H1 (cell line): ENCODE measurements at regions not wholly inside any gene's neighbourhood (a gene's known extent, or its start where the extent isn't known, plus 50 kb on each side); places are given as distances from the start of the nearest gene placed in this dataset.

ENCODE experiments used
- CTCF ChIA-PET: fragments of 300-600 bp; sonication (Branson Sonifier 250); formaldehyde crosslinking; loops from one replicate; lab custom pipeline; 2021; ENCODE audit not compliant: partially characterized antibody; lab: Charles Lee
- POLR2A ChIA-PET: fragments of 300-600 bp; sonication (Branson Sonifier 250); formaldehyde crosslinking; loops from one replicate; lab custom pipeline; 2021; ENCODE audit warnings: inconsistent platforms; ENCODE audit not compliant: partially characterized antibody; lab: Charles Lee
- DNase-seq, 2 experiments: peaks; one replicate each; pipeline versions ENCODE4 v3.0.0 to v3.0.0-alpha.2; 2010 to 2022; ENCODE audit warnings: low spot score in 2 of 2, low read depth in 1 of 2, mixed read lengths in 1 of 2
- FAIRE-seq: peaks from 2 replicates; lab custom pipeline; 2011; peaks lifted over from hg19 to GRCh38; lab: Jason Lieb, UNC
- H2AFZ ChIP-seq: 2 replicates; pipeline ENCODE4 v1.8.1; 2012; ENCODE audit warnings: low read length, inconsistent platforms
- H2AK5ac ChIP-seq: 2 replicates; pipeline ENCODE4 v1.6.1; 2013; ENCODE audit warnings: low read depth, low read length
- H2BK120ac ChIP-seq: replicated peaks from 2 replicates; pipeline ENCODE3; 2013; ENCODE audit warnings: low read depth, low read length, inconsistent platforms
- H2BK12ac ChIP-seq: 2 replicates; pipeline ENCODE4 v1.6.1; 2013; ENCODE audit warnings: low read depth, low read length
- H2BK15ac ChIP-seq: 2 replicates; pipeline ENCODE4 v1.6.1; 2013; ENCODE audit warnings: low read length
- H2BK20ac ChIP-seq: 2 replicates; pipeline ENCODE4 v1.6.1; 2013; ENCODE audit warnings: low read length
- H2BK5ac ChIP-seq: 2 replicates; pipeline ENCODE4 v1.6.1; 2013; ENCODE audit warnings: low read depth, low read length
- H3K14ac ChIP-seq: 2 replicates; pipeline ENCODE4 v1.6.1; 2013; ENCODE audit warnings: inconsistent platforms; ENCODE audit not compliant: insufficient read length
- H3K18ac ChIP-seq: 2 replicates; pipeline ENCODE4 v1.6.1; 2013; ENCODE audit warnings: low read length; ENCODE audit errors: extremely low read depth
- H3K23ac ChIP-seq: 2 replicates; pipeline ENCODE4 v1.6.1; 2013; ENCODE audit warnings: inconsistent platforms; ENCODE audit not compliant: insufficient read length
- H3K23me2 ChIP-seq: 2 replicates; pipeline ENCODE4 v1.6.1; 2013; ENCODE audit warnings: low read depth, low read length
- H3K27ac ChIP-seq: 2 replicates; pipeline ENCODE4 v1.6.1; 2011; ENCODE audit warnings: low read depth, low read length, inconsistent platforms
- H3K27me3 ChIP-seq, 4 experiments: replicated peaks in 1 of 4; 1 replicate in 1 of 4; 2 replicates in 3 of 4; pipeline versions ENCODE4 v1.6.1 to v1.8.1; 2011 to 2013; ENCODE audit warnings: low read length in 3 of 4, mild to moderate bottlenecking in 3 of 4, inconsistent platforms in 2 of 4, mixed read lengths in 2 of 4, moderate library complexity in 1 of 4; ENCODE audit not compliant: control insufficient read depth in 3 of 4, insufficient read depth in 3 of 4; ENCODE audit errors: extremely low read depth in 1 of 4
- H3K36me3 ChIP-seq, 4 experiments: 2 replicates each; pipeline versions ENCODE4 v1.6.1 to v1.8.1; 2011 to 2013; ENCODE audit warnings: mild to moderate bottlenecking in 4 of 4, low read length in 3 of 4, moderate library complexity in 2 of 4, control low read depth in 1 of 4, inconsistent platforms in 1 of 4; ENCODE audit not compliant: insufficient read depth in 4 of 4, control insufficient read depth in 2 of 4
- H3K4ac ChIP-seq: replicated peaks from 2 replicates; pipeline ENCODE3; 2013; ENCODE audit warnings: low read length, low read depth, mixed read lengths, inconsistent platforms; ENCODE audit not compliant: insufficient read length
- H3K4me1 ChIP-seq, 4 experiments: replicated peaks in 1 of 4; 1 replicate in 1 of 4; 2 replicates in 3 of 4; pipeline versions ENCODE4 v1.6.1 to v1.8.1; 2011 to 2013; ENCODE audit warnings: low read length in 3 of 4, inconsistent platforms in 2 of 4, mixed read lengths in 1 of 4; ENCODE audit not compliant: insufficient read depth in 4 of 4, control insufficient read depth in 3 of 4
- H3K4me2 ChIP-seq, 2 experiments: 2 replicates each; pipeline versions ENCODE4 v1.6.1 to v1.8.1; 2011 to 2013; ENCODE audit warnings: low read depth in 2 of 2, low read length in 2 of 2, control low read depth in 1 of 2, inconsistent platforms in 1 of 2, mild to moderate bottlenecking in 1 of 2; ENCODE audit not compliant: insufficient read depth in 1 of 2
- H3K4me3 ChIP-seq, 4 experiments: fragments of 200-600, 300-600 bp in 1 of 4; sonication (generic), shearing (Covaris generic), sonication (Bioruptor Twin) in 1 of 4; 2 replicates each; pipeline versions ENCODE4 v1.5.1 to v1.8.1; 2011 to 2016; ENCODE audit warnings: low read length in 4 of 4, low read depth in 3 of 4, control low read depth in 2 of 4, inconsistent platforms in 2 of 4, mild to moderate bottlenecking in 2 of 4, mixed read lengths in 1 of 4, moderate library complexity in 1 of 4; ENCODE audit not compliant: insufficient read depth in 2 of 4; ENCODE audit errors: extremely low read depth in 1 of 4
- H3K56ac ChIP-seq: replicated peaks from 2 replicates; pipeline ENCODE3; 2013; ENCODE audit warnings: low read depth, mild to moderate bottlenecking, mixed read lengths, low read length, inconsistent platforms; ENCODE audit not compliant: insufficient read length
- H3K79me1 ChIP-seq: 2 replicates; pipeline ENCODE4 v1.6.1; 2013; ENCODE audit warnings: low read depth, low read length, control low read depth
- H3K79me2 ChIP-seq, 2 experiments: 2 replicates each; pipeline versions ENCODE4 v1.6.1 to v1.8.1; 2012 to 2013; ENCODE audit warnings: low read length in 2 of 2, mild to moderate bottlenecking in 2 of 2, inconsistent platforms in 1 of 2; ENCODE audit not compliant: insufficient read depth in 2 of 2, control insufficient read depth in 1 of 2
- H3K9ac ChIP-seq, 4 experiments: replicated peaks in 1 of 4; 1 replicate in 1 of 4; 2 replicates in 3 of 4; pipeline versions ENCODE4 v1.6.1 to v1.8.1; 2011 to 2013; ENCODE audit warnings: low read depth in 3 of 4, low read length in 3 of 4, control low read depth in 2 of 4, mild to moderate bottlenecking in 2 of 4, moderate library complexity in 2 of 4, inconsistent platforms in 1 of 4; ENCODE audit errors: extremely low read depth in 1 of 4
- H3K9me3 ChIP-seq, 2 experiments: 2 replicates each; pipeline versions ENCODE4 v1.6.1 to v1.8.1; 2012 to 2013; ENCODE audit warnings: mild to moderate bottlenecking in 2 of 2, moderate library complexity in 2 of 2, control low read depth in 1 of 2, inconsistent platforms in 1 of 2, low read depth in 1 of 2, low read length in 1 of 2, mixed read lengths in 1 of 2; ENCODE audit not compliant: insufficient read depth in 2 of 2
- H4K20me1 ChIP-seq, 2 experiments: replicated peaks in 1 of 2; 2 replicates each; pipeline versions ENCODE3 to v1.8.1; 2011 to 2013; ENCODE audit warnings: inconsistent platforms in 2 of 2, low read length in 2 of 2, mild to moderate bottlenecking in 1 of 2; ENCODE audit not compliant: insufficient read depth in 2 of 2, control insufficient read depth in 1 of 2
- H4K5ac ChIP-seq: 2 replicates; pipeline ENCODE4 v1.6.1; 2013; ENCODE audit warnings: low read length, low read depth, mixed read lengths, inconsistent platforms; ENCODE audit not compliant: insufficient read length
- H4K8ac ChIP-seq: 2 replicates; pipeline ENCODE4 v1.8.0; 2013; ENCODE audit warnings: mild to moderate bottlenecking, moderate library complexity, low read length, inconsistent platforms; ENCODE audit not compliant: insufficient read depth; ENCODE audit errors: extremely low read depth
- H4K91ac ChIP-seq: replicated peaks from 2 replicates; pipeline ENCODE3; 2013; ENCODE audit warnings: low read length, mixed read lengths, inconsistent platforms; ENCODE audit not compliant: insufficient read length
- ATF2 ChIP-seq: IDR thresholded peaks from 2 replicates; pipeline ENCODE4 v1.6.1; 2012; ENCODE audit warnings: low read length, inconsistent platforms
- CTBP2 ChIP-seq: IDR thresholded peaks from 2 replicates; pipeline ENCODE4 v1.7.0; 2011; ENCODE audit warnings: borderline replicate concordance, mild to moderate bottlenecking, moderate library complexity, mixed read lengths, low read length; ENCODE audit not compliant: insufficient read depth, insufficient read length
- KDM1A ChIP-seq: fragments of 200-600, 300-600 bp; sonication (generic); IDR thresholded peaks from 2 replicates; pipeline ENCODE4 v1.7.1; 2016; ENCODE audit warnings: mild to moderate bottlenecking, low read length, borderline replicate concordance
- KDM5A ChIP-seq: fragments of 200-600 bp; IDR thresholded peaks from 2 replicates; pipeline ENCODE4 v1.7.1; 2012; ENCODE audit warnings: mild to moderate bottlenecking, low read length, inconsistent platforms, mixed read lengths
- PHF8 ChIP-seq: fragments of 200-600 bp; sonication (generic); conservative IDR thresholded peaks from 2 replicates; pipeline ENCODE4 v1.7.1; 2012; ENCODE audit warnings: low read depth, mild to moderate bottlenecking, inconsistent platforms, low read length, moderate library complexity
- POU5F1 ChIP-seq: IDR thresholded peaks from 2 replicates; pipeline ENCODE4 v1.6.1; 2011; ENCODE audit warnings: low read depth, mild to moderate bottlenecking, low read length, moderate library complexity
- RFX5 ChIP-seq: IDR thresholded peaks from 2 replicates; pipeline ENCODE4 v1.6.1; 2011; ENCODE audit warnings: low read depth, low read length, improper control_type of control experiment, borderline replicate concordance
- SAP30 ChIP-seq: fragments of 300-600 bp; sonication (generic); IDR thresholded peaks from 2 replicates; pipeline ENCODE4 v1.7.1; 2012; ENCODE audit warnings: low read length, moderate library complexity, mild to moderate bottlenecking, inconsistent platforms; ENCODE audit not compliant: insufficient read depth, insufficient replicate concordance
- SP2 ChIP-seq: IDR thresholded peaks from 2 replicates; pipeline ENCODE4 v1.6.1; 2012; ENCODE audit warnings: mild to moderate bottlenecking, low read length, inconsistent platforms
- SUZ12 ChIP-seq: fragments of 200-600 bp; sonication (generic); IDR thresholded peaks from 2 replicates; pipeline ENCODE4 v1.6.1; 2012; ENCODE audit warnings: mild to moderate bottlenecking, inconsistent platforms, low read length, moderate library complexity, mixed read lengths
- TEAD4 ChIP-seq: IDR thresholded peaks from 2 replicates; pipeline ENCODE4 v1.6.1; 2012; ENCODE audit warnings: low read depth, low read length, inconsistent platforms, mixed read lengths
- WGBS, 2 experiments: shearing (Covaris generic) in 1 of 2; methylation state at CpG; one replicate each; pipeline versions ENCODE4 v1.1.6 to v1.1.7; 2013 to 2015; ENCODE audit warnings: low lambda C conversion rate in 2 of 2, mixed read lengths in 2 of 2, inconsistent platforms in 1 of 2, low coverage in 1 of 2, missing lambda C conversion rate in 1 of 2; ENCODE audit not compliant: insufficient replicate concordance in 2 of 2, insufficient coverage in 1 of 2, insufficient read length in 1 of 2; ENCODE audit errors: extremely low coverage in 1 of 2, missing lambda C conversion rate in 1 of 2; 5-methylcytosine and 5-hydroxymethylcytosine counted together

- Histone ChIP-seq H3K27me3 (no peaks in the 10 kb centered on the region), H4K91ac (no peak overlapping the region), H3K4me1 (no peaks in the 10 kb centered on the region), H2BK120ac (no peak overlapping the region), H3K9me3 (no peaks in the 10 kb centered on the region), H3K14ac (no peak overlapping the region), H3K4me3 (no peak overlapping the region), H3K9ac (no peak overlapping the region), H4K8ac (no peak overlapping the region), H3K27ac (no peak overlapping the region), H3K4me2 (no peak overlapping the region), H2BK20ac (no peak overlapping the region), H3K36me3 (no peaks in the 10 kb centered on the region), H2BK12ac (no peak overlapping the region), H2BK15ac (no peak overlapping the region), H3K18ac (no peak overlapping the region), H2BK5ac (no peak overlapping the region), H3K79me2 (no peaks in the 10 kb centered on the region), H3K23ac (no peak overlapping the region), H2AFZ (no peak overlapping the region), H3K56ac (no peak overlapping the region), H3K79me1 (no peaks in the 10 kb centered on the region), H4K20me1 (no peaks in the 10 kb centered on the region), H3K23me2 (no peaks in the 10 kb centered on the region), H4K5ac (no peak overlapping the region), H2AK5ac (no peak overlapping the region), H3K4ac (no peak overlapping the region)
- no peak for TF ChIP-seq SAP30
- no peak for TF ChIP-seq KDM5A
- no peak for TF ChIP-seq CTBP2
- TF ChIP-seq SP2 = no peak
- no peak for TF ChIP-seq SUZ12
- TF ChIP-seq TEAD4 = no peak
- TF ChIP-seq POU5F1 = no peak
- TF ChIP-seq RFX5 = no peak
- no peak for TF ChIP-seq PHF8
- TF ChIP-seq ATF2 = no peak
- TF ChIP-seq KDM1A = no peak
- FAIRE-seq = no peak
- WGBS, 2 experiments = 92% methylated on average over 1 of the region's 1 CpG; no CpG with 5 or more reads in 1 of the 2 experiments
- DNase-seq = no peak
- CTCF ChIA-PET = no interaction called here
- POLR2A ChIA-PET = no interaction called here
These were observed 787.6 kb downstream of the USP25 start for GRCh38 chr21:16517383-16517782.
